Renal cortex interstitium (tissue), 11 donors: ENCODE measurements at regions not wholly inside any gene's neighbourhood (a gene's known extent, or its start where the extent isn't known, plus 50 kb on each side); places are given as distances from the start of the nearest gene placed in this dataset.
A peak's percentile ranks its signal among the peaks of the same experiment; 100 is the strongest.

ENCODE experiments used
- DNase-seq, 11 donors: peaks; one replicate each; pipeline ENCODE4 v3.0.0-alpha.2; 2013; ENCODE audit warnings: low read depth in 9 of 11, low spot score in 4 of 11; ENCODE audit errors: extremely low read depth in 1 of 11

GRCh38 chr16:79982862-79983261 is 382.3 kb upstream of the MAF start:
- DNase-seq, result no peak

GRCh38 chr16:79982361-79982760 is 381.8 kb upstream of the MAF start:
- peak in 6 of 11 donors; percentile 2 to 23 (median 11) for DNase-seq

- no peak for DNase-seq
These were observed 381.3 kb upstream of the MAF start for GRCh38 chr16:79981814-79982213.

GRCh38 chr16:79980650-79981521 is 380.3 kb upstream of the MAF start:
- DNase-seq, result no peak

GRCh38 chr16:79977940-79978836 is 377.7 kb upstream of the MAF start:
- DNase-seq, result peak in 1 of 11 donors; percentile 12

GRCh38 chr16:79973320-79973719 is 372.8 kb upstream of the MAF start:
- no peak for DNase-seq

GRCh38 chr16:79972053-79972704 is 371.6 kb upstream of the MAF start:
- no peak for DNase-seq

GRCh38 chr16:79971237-79971572 is 370.7 kb upstream of the MAF start:
- DNase-seq, result no peak

GRCh38 chr16:79970551-79971236 is 370.2 kb upstream of the MAF start:
- DNase-seq, result no peak

- no peak for DNase-seq
These were observed 369.6 kb upstream of the MAF start for GRCh38 chr16:79970087-79970486.

GRCh38 chr16:79969458-79969857 is 368.9 kb upstream of the MAF start:
- DNase-seq, result no peak

- DNase-seq, result no peak
These were observed 365.7 kb upstream of the MAF start for GRCh38 chr16:79966226-79966625.

GRCh38 chr16:79965718-79966117 is 365.2 kb upstream of the MAF start:
- DNase-seq, result no peak

GRCh38 chr16:79964104-79964503 is 363.6 kb upstream of the MAF start:
- no peak for DNase-seq

- DNase-seq, result no peak
These were observed 362.4 kb upstream of the MAF start for GRCh38 chr16:79962962-79963361.

- DNase-seq, result no peak
These were observed 358.7 kb upstream of the MAF start for GRCh38 chr16:79959226-79959625.

GRCh38 chr16:79954921-79955705 is 354.6 kb upstream of the MAF start:
- no peak for DNase-seq

GRCh38 chr16:79950932-79951719 is 350.6 kb upstream of the MAF start:
- DNase-seq, result no peak
